ENCODE measurements at regions not wholly inside any gene's neighbourhood (a gene's known extent, or its start where the extent isn't known, plus 50 kb on each side); places are given as distances from the start of the nearest gene placed in this dataset.
"Not testable (repeated sequence)": the region's sequence is repeated elsewhere in the genome, so short reads cannot be mapped to it uniquely, and the experiment has no call there.

GRCh38 chr4:177251237-177251636, 58.4 kb upstream of the NEIL3 start:
- TF ChIP-seq, protein P1, sequence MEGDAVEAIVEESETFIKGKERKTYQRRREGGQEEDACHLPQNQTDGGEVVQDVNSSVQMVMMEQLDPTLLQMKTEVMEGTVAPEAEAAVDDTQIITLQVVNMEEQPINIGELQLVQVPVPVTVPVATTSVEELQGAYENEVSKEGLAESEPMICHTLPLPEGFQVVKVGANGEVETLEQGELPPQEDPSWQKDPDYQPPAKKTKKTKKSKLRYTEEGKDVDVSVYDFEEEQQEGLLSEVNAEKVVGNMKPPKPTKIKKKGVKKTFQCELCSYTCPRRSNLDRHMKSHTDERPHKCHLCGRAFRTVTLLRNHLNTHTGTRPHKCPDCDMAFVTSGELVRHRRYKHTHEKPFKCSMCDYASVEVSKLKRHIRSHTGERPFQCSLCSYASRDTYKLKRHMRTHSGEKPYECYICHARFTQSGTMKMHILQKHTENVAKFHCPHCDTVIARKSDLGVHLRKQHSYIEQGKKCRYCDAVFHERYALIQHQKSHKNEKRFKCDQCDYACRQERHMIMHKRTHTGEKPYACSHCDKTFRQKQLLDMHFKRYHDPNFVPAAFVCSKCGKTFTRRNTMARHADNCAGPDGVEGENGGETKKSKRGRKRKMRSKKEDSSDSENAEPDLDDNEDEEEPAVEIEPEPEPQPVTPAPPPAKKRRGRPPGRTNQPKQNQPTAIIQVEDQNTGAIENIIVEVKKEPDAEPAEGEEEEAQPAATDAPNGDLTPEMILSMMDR (IDR thresholded peaks at IDR 0.05), result no peak
- no peaks in the 10 kb centered on the region for H3K27me3 ChIP-seq
- ATAC-seq (peak; percentile 34), DNase-seq (no peak)
- no peak overlapping the region for H3K4me3 ChIP-seq
- H3K36me3 ChIP-seq, result no peaks in the 10 kb centered on the region
- no peaks in the 10 kb centered on the region for H3K9me3 ChIP-seq
- H3K27ac ChIP-seq, result no peak overlapping the region
- no peaks in the 10 kb centered on the region for H3K4me1 ChIP-seq
- intact Hi-C loops (cut with DNase I), result no loop called here

- ATAC-seq (no peak), DNase-seq (no peak)
- Histone ChIP-seq H3K4me1 (no peaks in the 10 kb centered on the region), H3K36me3 (no peaks in the 10 kb centered on the region), H3K4me3 (no peak overlapping the region), H3K9me3 (no peaks in the 10 kb centered on the region), H3K27me3 (no peaks in the 10 kb centered on the region), H3K27ac (no peak overlapping the region)
- TF ChIP-seq, protein P1 (IDR thresholded peaks at IDR 0.05), result no peak
- intact Hi-C loops (cut with DNase I), result no loop called here
Measured at GRCh38 chr4:177255359-177255758, 54.3 kb upstream of the NEIL3 start.

DNA sequence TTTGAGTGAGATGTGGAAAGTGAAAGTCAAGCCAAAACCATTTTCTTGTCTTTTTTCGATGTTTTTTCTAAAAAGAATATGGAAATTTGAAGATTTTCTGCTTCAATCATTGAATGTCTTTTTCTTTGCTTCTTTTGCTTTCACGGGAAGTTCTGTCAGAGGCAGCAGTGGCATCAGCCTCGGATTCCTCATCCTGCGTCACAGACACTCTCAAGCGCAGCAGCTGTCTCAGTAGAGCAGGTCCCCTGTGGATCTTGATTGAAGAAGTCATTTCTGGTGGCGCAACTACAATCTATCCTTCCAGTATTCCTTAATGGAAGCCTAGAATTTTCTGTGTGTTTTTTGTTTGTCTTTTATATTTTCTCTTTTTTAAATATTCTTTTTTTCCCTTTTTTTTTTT, 52.7 kb upstream of the NEIL3 start:
- TF ChIP-seq, protein P1 (IDR thresholded peaks at IDR 0.05), result no peak
- no peak overlapping the region for H3K4me3 ChIP-seq
- H3K4me1 ChIP-seq, result no peaks in the 10 kb centered on the region
- DNase-seq (no peak), ATAC-seq (no peak)
- intact Hi-C loops (cut with DNase I), result no loop called here
- H3K36me3 ChIP-seq, result no peaks in the 10 kb centered on the region
- H3K27me3 ChIP-seq, result no peaks in the 10 kb centered on the region
- H3K27ac ChIP-seq, result no peak overlapping the region
- no peaks in the 10 kb centered on the region for H3K9me3 ChIP-seq

DNA sequence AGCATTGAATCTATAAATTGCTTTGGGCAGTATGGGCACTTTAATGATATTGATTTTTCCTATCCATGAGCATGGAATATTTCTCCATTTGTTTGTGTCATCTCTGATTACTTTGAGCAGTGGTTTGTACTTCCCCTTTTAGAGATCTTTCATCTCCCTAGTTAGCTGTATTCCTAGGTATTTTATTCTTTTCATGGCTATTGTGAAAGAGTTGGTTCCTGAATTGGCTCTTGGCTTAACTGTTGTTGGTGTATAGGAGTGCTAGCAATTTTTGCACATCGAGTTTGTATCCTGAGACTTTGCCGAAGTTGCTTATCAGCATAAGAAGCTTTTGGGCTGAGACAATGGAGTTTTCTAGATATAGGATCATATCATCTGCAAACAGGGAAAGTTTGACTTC, 50.2 kb upstream of the NEIL3 start:
- H3K9me3 ChIP-seq; intact Hi-C loops (cut with DNase I); DNase-seq; H3K4me3 ChIP-seq; H3K27ac ChIP-seq; ATAC-seq; H3K4me1 ChIP-seq; H3K27me3 ChIP-seq; H3K36me3 ChIP-seq: not testable (repeated sequence)

Measured in upper lobe of right lung (tissue), 1 donor.